Stimulated activated CD4-positive, alpha-beta T cell treated with anti-CD3 and anti-CD28 coated beads, Interleukin-12 subunit alpha, Interleukin-12 subunit beta, amount 100 ng/mL, for 4 hours (primary cell): ENCODE measurements at regions not wholly inside any gene's neighbourhood (a gene's known extent, or its start where the extent isn't known, plus 50 kb on each side); places are given as distances from the start of the nearest gene placed in this dataset.
"Not testable (repeated sequence)": the region's sequence is repeated elsewhere in the genome, so short reads cannot be mapped to it uniquely, and the experiment has no call there.

Experiments
- DNase-seq: peaks from one replicate; pipeline ENCODE4 v3.0.0-alpha.2; 2020

DNA sequence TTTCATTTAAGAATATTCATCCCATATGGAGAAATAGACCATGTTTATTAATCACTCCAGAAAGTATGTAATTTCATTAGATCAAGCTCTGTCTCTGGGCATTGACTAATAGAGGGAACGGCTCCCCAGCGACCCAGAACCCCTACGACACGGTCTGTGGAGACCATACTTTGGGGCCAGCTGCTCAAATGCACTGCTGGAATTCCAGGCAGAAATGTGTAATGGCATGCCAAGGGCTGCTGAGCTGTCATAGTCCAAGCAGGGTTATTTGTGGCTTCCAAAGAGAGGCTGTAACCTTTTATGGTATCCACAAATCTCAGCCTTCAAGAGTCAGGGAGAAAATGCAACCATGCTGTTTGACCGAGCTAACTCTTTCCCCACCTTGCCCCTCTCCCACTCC, 755.8 kb downstream of the DHX35 start:
- DNase-seq: no peak

- no peak for DNase-seq
Measured at GRCh38 chr20:39716796-39717341, 754.7 kb downstream of the DHX35 start.

GRCh38 chr20:39713076-39713840, 751.1 kb downstream of the DHX35 start:
- no peak for DNase-seq

GRCh38 chr20:39706184-39706663, 744.1 kb downstream of the DHX35 start:
- DNase-seq: no peak

DNA sequence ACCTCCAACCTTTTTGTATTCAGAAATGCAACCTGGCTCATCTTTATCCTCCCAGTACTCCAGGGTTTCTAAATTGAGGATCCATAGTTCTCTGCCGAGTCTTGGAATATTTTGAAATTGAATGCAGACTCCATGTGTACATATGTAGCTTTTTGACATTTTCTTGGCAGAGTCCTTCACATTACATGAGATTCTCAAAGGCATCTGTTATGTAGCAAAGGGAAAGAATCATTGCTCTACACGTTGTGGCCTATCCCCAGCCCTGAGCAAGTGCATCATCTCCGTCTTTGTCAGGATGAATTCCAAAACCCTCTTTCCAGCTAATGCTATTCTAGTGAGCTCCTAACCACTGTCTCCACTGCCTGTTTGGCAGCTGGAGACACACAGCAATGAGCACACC, 742.9 kb downstream of the DHX35 start:
- no peak for DNase-seq

DNA sequence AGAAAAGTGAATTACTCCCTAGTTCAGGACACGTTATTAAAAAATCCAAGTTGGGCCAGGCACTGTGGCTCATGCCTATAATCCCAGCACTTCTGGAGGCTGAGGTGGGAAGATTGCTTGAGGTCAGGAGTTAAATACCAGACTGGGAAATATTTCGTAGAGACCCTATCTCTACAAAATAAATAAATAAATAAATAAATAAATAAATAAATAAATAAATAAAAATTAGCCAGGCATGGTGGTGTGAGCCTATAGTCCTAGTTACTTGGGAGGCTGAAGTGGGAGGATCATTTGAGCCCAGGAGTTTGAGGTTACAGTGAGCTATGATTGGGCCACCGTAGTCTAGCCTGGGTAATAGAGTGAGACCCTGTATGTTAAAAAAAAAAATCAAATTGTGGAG, 741.2 kb downstream of the DHX35 start:
- not testable (repeated sequence) for DNase-seq

- no peak for DNase-seq
Measured at GRCh38 chr20:39702701-39703349, 740.7 kb downstream of the DHX35 start.

- no peak for DNase-seq
Measured at GRCh38 chr20:39700528-39700927, 738.4 kb downstream of the DHX35 start.

DNA sequence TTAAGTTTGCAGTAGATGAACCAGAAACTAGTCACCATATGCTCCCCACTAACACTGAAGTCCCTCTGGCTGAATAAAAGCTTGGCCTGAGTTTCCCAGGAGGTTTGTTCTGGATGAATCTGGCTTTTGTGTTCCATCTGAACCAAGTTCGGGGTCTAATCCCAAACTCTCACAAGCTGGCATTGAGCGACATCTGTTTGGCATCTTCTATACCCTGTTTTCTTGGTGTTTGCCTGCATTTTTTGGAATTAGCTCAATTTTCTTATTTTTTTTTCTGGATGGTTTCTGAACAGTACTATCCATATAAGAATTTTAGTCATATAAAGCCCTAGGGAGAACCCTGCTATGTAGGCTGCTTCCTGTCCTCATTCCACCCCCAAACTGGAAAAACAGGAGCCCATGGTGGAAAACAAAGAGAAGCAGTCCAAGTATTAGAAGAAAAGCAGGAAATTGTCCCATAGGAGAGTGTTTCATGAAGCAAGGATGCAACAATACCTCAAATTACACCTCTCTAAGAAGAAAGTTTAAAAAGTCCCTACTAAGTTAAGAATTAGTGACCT, 737.1 kb downstream of the DHX35 start:
- no peak for DNase-seq

GRCh38 chr20:39698752-39699151, 736.6 kb downstream of the DHX35 start:
- DNase-seq: no peak

GRCh38 chr20:39691151-39691862, 729.2 kb downstream of the DHX35 start:
- DNase-seq: no peak

DNA sequence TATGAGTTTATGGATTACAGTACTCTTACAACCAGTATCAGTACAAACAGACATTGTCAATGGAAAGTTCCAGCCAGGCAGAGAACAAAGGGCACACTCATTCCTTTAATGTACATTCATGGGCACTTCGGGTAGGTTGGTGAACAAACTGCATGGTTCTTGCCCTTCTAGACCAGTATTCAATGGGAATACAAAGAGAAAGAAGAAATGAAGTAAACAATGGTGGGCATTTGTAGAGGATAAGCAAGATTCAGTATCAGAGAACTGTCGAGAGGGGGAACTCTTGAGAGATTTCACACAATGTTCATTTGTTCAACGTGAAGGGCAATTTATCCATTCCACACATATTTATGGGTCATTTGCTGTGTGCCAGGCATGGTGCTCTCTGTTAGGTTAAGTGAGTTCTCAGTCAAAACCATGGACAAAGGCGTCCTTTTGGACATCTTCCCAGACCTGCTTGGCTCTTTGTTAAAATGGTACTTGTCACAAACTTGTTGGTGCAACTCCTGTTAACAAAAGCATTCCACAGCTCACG, 714.8 kb downstream of the DHX35 start:
- no peak for DNase-seq

DNA sequence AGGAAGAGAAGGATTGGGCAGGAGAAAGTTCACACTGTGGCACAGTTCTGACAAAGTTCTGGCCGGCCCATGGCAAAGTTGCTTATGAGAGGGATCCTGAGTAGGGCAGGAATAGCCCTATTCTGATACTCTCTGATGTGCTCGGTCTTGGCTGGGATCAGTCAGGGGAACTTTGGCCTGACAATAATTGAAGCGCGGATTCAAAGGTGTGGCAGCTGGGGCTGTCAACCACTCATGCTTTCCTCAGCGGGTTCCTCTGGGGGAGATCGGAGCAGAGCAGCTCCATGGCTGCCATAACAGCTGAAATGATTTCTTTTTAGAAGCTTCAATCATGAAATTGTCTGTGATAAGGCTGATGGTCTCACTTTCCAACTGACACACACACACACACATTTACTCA, 714.1 kb downstream of the DHX35 start:
- no peak for DNase-seq

- no peak for DNase-seq
Measured at GRCh38 chr20:39674842-39675241, 712.7 kb downstream of the DHX35 start.

- no peak for DNase-seq
Measured at GRCh38 chr20:39670988-39671387, 708.8 kb downstream of the DHX35 start.

- DNase-seq: no peak
Measured at GRCh38 chr20:39669659-39670058, 707.5 kb downstream of the DHX35 start.

GRCh38 chr20:39668038-39668437, 705.9 kb downstream of the DHX35 start:
- no peak for DNase-seq

GRCh38 chr20:39661833-39662232, 699.7 kb downstream of the DHX35 start:
- DNase-seq: no peak

DNA sequence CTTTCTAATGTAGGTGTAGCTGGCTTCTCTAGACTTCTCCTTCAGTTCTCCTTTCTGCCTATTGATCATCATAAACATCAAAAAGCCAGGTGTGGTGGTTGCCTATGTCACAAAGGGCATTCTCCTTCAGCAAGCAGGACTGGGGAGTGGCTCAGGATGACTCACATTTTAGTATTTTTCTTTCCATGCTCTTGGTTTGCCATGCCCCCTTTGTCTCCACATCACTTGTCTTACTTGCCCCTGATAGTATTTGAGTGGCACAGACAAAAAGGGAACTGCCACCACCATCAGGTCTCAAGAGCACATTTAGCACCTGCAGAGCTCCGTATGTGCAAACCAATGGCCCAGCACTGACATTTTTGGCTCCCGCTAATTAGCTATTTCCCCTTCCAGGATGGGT, 698.8 kb downstream of the DHX35 start:
- no peak for DNase-seq

GRCh38 chr20:39660226-39660625, 698.1 kb downstream of the DHX35 start:
- DNase-seq: no peak

GRCh38 chr20:39658662-39659409, 696.7 kb downstream of the DHX35 start:
- no peak for DNase-seq

- DNase-seq: no peak
Measured at GRCh38 chr20:39654171-39654570, 692.0 kb downstream of the DHX35 start.
